Thymus (tissue), 11 donors: ENCODE measurements at regions not wholly inside any gene's neighbourhood (a gene's known extent, or its start where the extent isn't known, plus 50 kb on each side); places are given as distances from the start of the nearest gene placed in this dataset.
"Not testable (repeated sequence)": the region's sequence is repeated elsewhere in the genome, so short reads cannot be mapped to it uniquely, and the experiment has no call there.

ENCODE experiments used
- DNase-seq, 9 donors: peaks; one replicate each; pipeline ENCODE4 v3.0.0-alpha.2; 2013; ENCODE audit warnings: low spot score in 9 of 9, low read depth in 6 of 9, missing footprints in 1 of 9
- H3K27ac ChIP-seq, 2 donors: one replicate each; pipeline ENCODE4 v1.5.1; 2013; ENCODE audit warnings: control low read depth in 1 of 2, low read depth in 1 of 2, low read length in 1 of 2, mild to moderate bottlenecking in 1 of 2, moderate library complexity in 1 of 2
- H3K27me3 ChIP-seq, 2 donors: one replicate each; pipeline ENCODE4 v1.5.1; 2013; ENCODE audit warnings: low read length in 1 of 2; ENCODE audit not compliant: control insufficient read depth in 2 of 2, insufficient read depth in 1 of 2
- H3K36me3 ChIP-seq, 2 donors: one replicate each; pipeline ENCODE4 v1.5.1; 2013; ENCODE audit warnings: low read length in 1 of 2, mild to moderate bottlenecking in 1 of 2, moderate library complexity in 1 of 2; ENCODE audit not compliant: control insufficient read depth in 2 of 2, insufficient read depth in 2 of 2
- H3K4me1 ChIP-seq, 2 donors: one replicate each; pipeline ENCODE4 v1.5.1; 2013; ENCODE audit warnings: low read length in 2 of 2; ENCODE audit not compliant: control insufficient read depth in 2 of 2, insufficient read depth in 2 of 2
- H3K4me3 ChIP-seq, 2 donors: one replicate each; pipeline ENCODE4 v1.5.1; 2013; ENCODE audit warnings: low read length in 2 of 2, control low read depth in 1 of 2, mild to moderate bottlenecking in 1 of 2
- H3K9me3 ChIP-seq, 2 donors: one replicate each; pipeline ENCODE4 v1.5.1; 2013; ENCODE audit warnings: low read length in 1 of 2, mild to moderate bottlenecking in 1 of 2; ENCODE audit not compliant: control insufficient read depth in 2 of 2, insufficient read depth in 1 of 2
- WGBS: extraction: QIAGEN DNeasy Blood & Tissue Kit; methylation state at CpG from one replicate; pipeline ENCODE4 v1.1.7; 2013; 5-methylcytosine and 5-hydroxymethylcytosine counted together
- donor health status: healthy.

DNA sequence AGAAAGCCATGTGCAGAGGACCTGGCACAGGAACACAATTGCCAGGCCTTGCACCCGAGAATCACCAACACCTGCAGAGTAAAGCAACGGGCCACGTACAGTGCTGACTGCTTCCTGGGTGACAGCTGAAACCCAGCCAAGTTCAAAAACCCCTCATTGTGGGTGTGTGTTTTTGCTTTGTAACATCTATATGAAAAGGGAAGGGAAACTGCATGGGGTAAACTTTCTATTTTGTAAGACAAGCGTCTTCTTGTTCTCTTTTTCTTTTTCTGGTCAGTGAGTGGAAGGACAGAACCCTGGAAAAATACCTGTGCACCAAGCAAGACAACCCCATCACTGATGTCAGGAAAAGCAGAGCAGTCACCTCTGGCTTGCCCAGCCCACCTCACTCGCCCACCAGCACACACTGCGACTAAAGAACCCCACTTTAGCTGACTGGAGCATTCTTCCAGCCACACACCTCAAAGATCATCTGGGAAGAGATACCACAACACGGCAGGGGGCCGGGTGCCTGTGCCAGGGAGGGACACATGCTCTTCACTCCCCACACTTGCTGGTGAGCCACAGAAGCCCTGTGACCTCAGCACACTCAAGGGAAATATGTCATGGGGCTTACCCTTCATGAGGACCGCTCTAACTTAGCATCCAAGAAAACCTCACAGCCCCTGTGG, 172.3 kb downstream of the NDUFA12 start:
- Histone ChIP-seq H3K4me3 (no peak overlapping the region), H3K9me3 (no peaks in the 10 kb centered on the region), H3K36me3 (no peaks in the 10 kb centered on the region), H3K27me3 (no peaks in the 10 kb centered on the region), H3K27ac (peak overlapping the region; percentile 88 to 92), H3K4me1 (peaks cover 14 to 17% of the 10 kb centered on the region in 2 donors)
- DNase-seq = peak; percentile 25 to 85 (median 59)
- 32% methylated on average over 9 of the region's 9 CpGs for WGBS

DNA sequence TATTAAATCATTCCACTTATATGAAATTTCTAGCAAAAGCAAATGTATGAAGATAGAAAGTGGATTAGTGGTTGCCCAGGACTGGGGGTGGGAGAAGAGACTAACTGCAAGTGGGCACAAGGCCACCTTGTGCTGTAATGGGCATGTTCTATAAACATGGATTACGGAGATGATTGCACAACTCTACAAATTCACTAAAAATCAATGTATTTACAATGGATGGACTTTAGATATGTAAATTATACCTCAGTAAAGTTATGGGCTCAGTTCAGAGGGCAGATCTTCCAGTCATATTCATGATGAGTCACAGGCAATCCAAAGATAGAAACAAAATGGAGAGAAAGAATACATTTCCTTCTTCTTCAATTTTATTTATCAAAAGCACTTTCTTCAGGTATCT, 173.9 kb downstream of the NDUFA12 start:
- H3K4me3 ChIP-seq = no peak overlapping the region
- H3K9me3 ChIP-seq = no peaks in the 10 kb centered on the region
- DNase-seq = no peak
- peaks cover 14 to 17% of the 10 kb centered on the region in 2 donors for H3K4me1 ChIP-seq
- H3K36me3 ChIP-seq = no peaks in the 10 kb centered on the region
- 96% methylated on average over 1 of the region's 1 CpG for WGBS
- no peak overlapping the region for H3K27ac ChIP-seq
- no peaks in the 10 kb centered on the region for H3K27me3 ChIP-seq

DNA sequence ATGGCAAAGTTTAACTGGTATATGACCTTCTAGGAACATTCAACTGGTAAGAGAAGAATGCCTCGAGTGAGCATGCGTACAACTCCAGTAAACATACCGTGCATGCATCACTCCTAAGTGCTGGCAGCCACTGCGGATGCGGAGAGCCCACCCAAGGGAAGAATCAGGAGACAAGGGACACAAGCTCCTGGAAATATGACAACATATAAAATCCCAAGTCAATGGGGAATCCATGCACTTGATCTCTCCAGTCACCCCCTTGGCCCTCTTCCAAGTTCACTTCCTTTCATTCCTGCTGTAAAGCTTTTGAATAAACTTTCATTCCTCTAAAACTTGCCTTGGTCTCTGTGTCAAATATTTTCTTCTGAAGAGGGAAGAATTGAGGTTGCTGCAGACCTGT, 168.7 kb upstream of the TMCC3 start:
- Histone ChIP-seq H3K27me3 (no peaks in the 10 kb centered on the region), H3K4me1 (peaks cover 13 to 20% of the 10 kb centered on the region in 2 donors), H3K9me3 (no peaks in the 10 kb centered on the region), H3K4me3 (no peak overlapping the region), H3K27ac (no peak overlapping the region), H3K36me3 (no peaks in the 10 kb centered on the region)
- 96% methylated on average over 5 of the region's 5 CpGs for WGBS
- no peak for DNase-seq

DNA sequence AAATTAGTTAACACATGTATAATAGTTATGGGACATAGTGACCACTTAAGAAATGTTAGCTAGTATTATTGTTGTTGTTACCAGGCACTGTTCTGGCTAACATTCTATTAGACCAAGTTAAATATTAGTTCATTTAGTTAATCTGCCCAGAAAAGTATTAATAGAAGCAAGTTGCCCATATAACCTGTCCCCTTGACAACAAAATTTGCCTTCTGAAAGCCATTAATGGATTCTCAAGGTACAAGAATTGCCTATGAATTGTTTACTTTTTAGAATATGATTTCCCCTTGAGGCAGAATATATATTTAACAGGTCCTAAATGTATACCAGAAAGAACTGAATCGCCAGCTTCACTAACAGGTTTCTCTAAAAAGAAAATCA, 167.3 kb upstream of the TMCC3 start:
- H3K4me3 ChIP-seq = no peak overlapping the region
- H3K4me1 ChIP-seq = peaks cover 13 to 20% of the 10 kb centered on the region in 2 donors
- no peaks in the 10 kb centered on the region for H3K36me3 ChIP-seq
- 95% methylated on average over 1 of the region's 1 CpG for WGBS
- no peak for DNase-seq
- H3K9me3 ChIP-seq = no peaks in the 10 kb centered on the region
- H3K27ac ChIP-seq = no peak overlapping the region
- H3K27me3 ChIP-seq = no peaks in the 10 kb centered on the region

DNA sequence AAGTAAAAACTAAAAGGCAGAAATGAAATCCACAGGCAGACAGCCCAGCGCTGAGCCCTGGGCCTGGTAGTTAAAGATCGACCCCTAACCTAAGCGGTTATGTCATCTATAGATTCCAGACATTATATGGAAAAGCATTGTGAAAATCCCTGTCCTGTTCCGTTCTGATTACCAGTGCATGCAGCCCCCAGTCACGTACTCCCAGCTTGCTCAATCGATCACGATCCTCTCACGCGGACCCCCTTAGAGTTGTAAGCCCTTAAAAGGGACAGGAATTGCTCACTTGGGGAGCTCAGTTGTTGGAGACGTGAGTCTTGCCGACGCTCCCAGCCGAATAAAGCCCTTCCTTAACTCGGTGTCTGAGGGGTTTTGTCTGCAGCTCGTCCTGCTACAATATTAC, 166.8 kb upstream of the TMCC3 start:
- peaks cover 13 to 20% of the 10 kb centered on the region in 2 donors for H3K4me1 ChIP-seq
- not testable (repeated sequence) for H3K27ac ChIP-seq, H3K36me3 ChIP-seq, H3K27me3 ChIP-seq, DNase-seq, H3K9me3 ChIP-seq, H3K4me3 ChIP-seq
- 98% methylated on average over 15 of the region's 15 CpGs for WGBS

DNA sequence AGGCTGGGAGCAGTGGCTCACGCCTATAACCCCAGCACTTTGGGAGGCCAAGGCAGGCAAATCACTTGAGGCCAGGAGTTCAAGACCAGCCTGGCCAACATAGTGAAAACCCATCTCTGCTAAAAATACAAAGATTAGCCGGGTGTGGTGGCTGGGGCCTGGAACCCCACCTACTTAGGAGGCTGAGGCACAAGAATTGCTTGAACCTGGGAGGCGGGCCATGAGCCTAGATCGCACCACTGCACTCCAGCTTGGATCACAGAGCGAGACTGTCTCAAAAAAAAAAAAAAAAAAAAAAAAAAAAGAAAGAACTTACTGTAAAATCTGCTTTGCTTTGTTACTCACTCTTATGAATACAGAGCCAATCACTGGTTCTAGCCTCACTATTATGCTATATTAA, 166.4 kb upstream of the TMCC3 start:
- H3K4me3 ChIP-seq, H3K9me3 ChIP-seq, H3K36me3 ChIP-seq, H3K27ac ChIP-seq, H3K27me3 ChIP-seq, DNase-seq: not testable (repeated sequence)
- peaks cover 13 to 20% of the 10 kb centered on the region in 2 donors for H3K4me1 ChIP-seq
- WGBS = 88% methylated on average over 5 of the region's 5 CpGs

DNA sequence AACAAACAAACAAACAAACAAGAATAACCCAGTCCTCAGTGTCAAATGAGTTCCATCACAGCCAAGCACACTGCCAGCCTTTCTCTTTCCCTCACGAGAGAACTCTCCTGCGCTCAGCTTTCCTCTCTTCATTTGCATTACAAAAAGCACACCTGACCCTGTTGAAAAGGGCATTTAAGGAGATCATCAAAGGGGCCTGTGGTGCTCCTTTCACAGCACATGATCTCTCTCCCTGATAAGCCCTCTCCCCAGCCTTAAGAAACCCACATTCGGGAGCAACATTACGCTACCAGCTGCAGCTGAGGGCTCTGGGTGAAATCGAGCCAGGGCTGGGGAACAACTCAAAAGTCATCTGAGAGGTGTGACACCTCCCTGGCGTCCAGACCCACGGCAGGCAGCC, 165.6 kb upstream of the TMCC3 start:
- 27% methylated on average over 7 of the region's 7 CpGs for WGBS
- H3K27ac ChIP-seq = no peak overlapping the region
- H3K4me3 ChIP-seq = no peak overlapping the region
- H3K27me3 ChIP-seq = no peaks in the 10 kb centered on the region
- H3K4me1 ChIP-seq = peaks cover 13 to 20% of the 10 kb centered on the region in 2 donors
- DNase-seq = peak in 6 of 9 donors; percentile 22 to 67 (median 44)
- no peaks in the 10 kb centered on the region for H3K36me3 ChIP-seq
- peaks cover 1 to 5% of the 10 kb centered on the region in 2 donors for H3K9me3 ChIP-seq

DNA sequence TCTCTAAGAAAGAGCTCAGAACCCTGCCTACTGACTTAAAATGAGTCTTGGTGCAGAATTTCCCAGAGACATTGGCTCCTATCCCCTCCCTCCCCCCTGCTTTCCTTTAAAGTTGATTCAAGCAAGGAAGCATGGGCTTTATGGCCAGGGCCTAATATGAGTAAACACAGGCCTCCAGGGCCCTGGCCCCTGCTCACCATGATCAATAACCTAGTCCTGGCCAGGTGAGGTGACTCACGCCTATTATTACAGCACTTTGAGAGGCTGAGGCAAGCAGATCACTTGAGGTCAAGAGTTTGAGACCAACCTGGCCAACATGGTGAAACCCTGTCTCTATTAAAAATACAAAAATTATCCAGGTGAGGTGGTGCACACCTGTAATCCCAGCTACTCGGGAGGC, 165.1 kb upstream of the TMCC3 start:
- peaks cover 1 to 8% of the 10 kb centered on the region in 2 donors for H3K9me3 ChIP-seq
- H3K4me1 ChIP-seq = peaks cover 13 to 20% of the 10 kb centered on the region in 2 donors
- no peak overlapping the region for H3K27ac ChIP-seq
- no peaks in the 10 kb centered on the region for H3K27me3 ChIP-seq
- 97% methylated on average over 2 of the region's 2 CpGs for WGBS
- H3K4me3 ChIP-seq = no peak overlapping the region
- no peak for DNase-seq
- no peaks in the 10 kb centered on the region for H3K36me3 ChIP-seq

DNA sequence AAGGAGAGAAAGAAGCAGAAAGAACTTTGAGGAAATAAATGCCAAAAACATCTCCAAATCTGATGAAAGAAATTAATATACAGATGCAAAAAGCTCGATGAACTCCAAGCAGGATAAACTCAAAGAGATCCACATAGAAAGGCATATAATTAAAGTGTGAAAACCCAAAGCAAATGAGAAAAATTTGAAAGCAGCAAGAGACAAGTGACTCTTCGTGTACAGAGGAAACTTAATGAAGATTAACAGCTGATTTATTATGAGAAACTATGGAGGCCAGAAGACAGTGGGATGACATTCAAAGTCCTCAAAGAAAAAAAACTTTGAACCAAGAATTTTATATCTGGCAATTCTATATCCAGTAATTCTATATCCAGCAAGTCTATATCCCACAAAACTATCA, 163.0 kb upstream of the TMCC3 start:
- Histone ChIP-seq H3K27ac (no peak overlapping the region), H3K36me3 (no peaks in the 10 kb centered on the region), H3K27me3 (no peaks in the 10 kb centered on the region), H3K4me1 (peaks cover 13 to 16% of the 10 kb centered on the region in 2 donors), H3K4me3 (no peak overlapping the region), H3K9me3 (peaks cover 1 to 8% of the 10 kb centered on the region in 2 donors)
- no peak for DNase-seq
- 86% methylated on average over 2 of the region's 2 CpGs for WGBS
